Hepatocyte (in vitro differentiated cells): ENCODE measurements at regions not wholly inside any gene's neighbourhood (a gene's known extent, or its start where the extent isn't known, plus 50 kb on each side); places are given as distances from the start of the nearest gene placed in this dataset.
"Not testable (repeated sequence)": the region's sequence is repeated elsewhere in the genome, so short reads cannot be mapped to it uniquely, and the experiment has no call there.

Experiments
- DNase-seq: peaks from one replicate; pipeline ENCODE4 v3.0.0-alpha.2; 2016; ENCODE audit warnings: low spot score
- H2AFZ ChIP-seq: fragments of 200-600 bp; sonication (generic); 2 replicates; pipeline ENCODE4 v1.6.0; 2016; ENCODE audit warnings: antibody characterized with exemption, mild to moderate bottlenecking
- H3K27ac ChIP-seq: fragments of 200-600 bp; sonication (generic); 2 replicates; pipeline ENCODE4 v1.5.1; 2016; ENCODE audit warnings: mild to moderate bottlenecking
- H3K27me3 ChIP-seq: fragments of 200-600 bp; sonication (generic); 2 replicates; pipeline ENCODE4 v1.6.1; 2016
- H3K36me3 ChIP-seq: fragments of 200-600 bp; sonication (generic); replicated peaks from 2 replicates; pipeline ENCODE4 v1.5.1; 2016; ENCODE audit warnings: low read depth; ENCODE audit not compliant: insufficient read depth
- H3K4me1 ChIP-seq: fragments of 200-600 bp; sonication (generic); 2 replicates; pipeline ENCODE4 v1.5.1; 2016; ENCODE audit warnings: mild to moderate bottlenecking, moderate library complexity; ENCODE audit not compliant: insufficient read depth
- H3K4me2 ChIP-seq: fragments of 200-600 bp; sonication (generic); 2 replicates; pipeline ENCODE4 v1.6.0; 2016
- H3K4me3 ChIP-seq: fragments of 200-600 bp; sonication (generic); 2 replicates; pipeline ENCODE4 v1.5.1; 2016; ENCODE audit warnings: mild to moderate bottlenecking
- H3K79me2 ChIP-seq: fragments of 200-600 bp; sonication (generic); 2 replicates; pipeline ENCODE4 v1.6.0; 2017; ENCODE audit warnings: mild to moderate bottlenecking
- H3K9me2 ChIP-seq: fragments of 200-600 bp; sonication (generic); replicated peaks from 2 replicates; pipeline ENCODE4 v1.6.0; 2017; ENCODE audit warnings: mild to moderate bottlenecking; ENCODE audit not compliant: insufficient read depth
- H3K9me3 ChIP-seq: fragments of 200-600 bp; sonication (generic); 2 replicates; pipeline ENCODE4 v1.5.1; 2016; ENCODE audit warnings: low read depth, mild to moderate bottlenecking
- H4K20me1 ChIP-seq: fragments of 200-600 bp; sonication (generic); 2 replicates; pipeline ENCODE4 v1.6.0; 2016; ENCODE audit warnings: mild to moderate bottlenecking; ENCODE audit not compliant: insufficient read depth, poor library complexity, severe bottlenecking
- EZH2 ChIP-seq: fragments of 200-600 bp; sonication (generic); IDR thresholded peaks from 2 replicates; pipeline ENCODE4 v1.6.1; 2016; ENCODE audit warnings: antibody characterized with exemption, mild to moderate bottlenecking, borderline replicate concordance
- EZH2phosphoT487 ChIP-seq: fragments of 200-600 bp; sonication (generic); IDR thresholded peaks from one replicate; pipeline ENCODE4 v1.6.1; 2018; ENCODE audit warnings: antibody characterized with exemption, mild to moderate bottlenecking, low read depth, moderate library complexity; ENCODE audit not compliant: unreplicated experiment, severe bottlenecking
- WGBS: methylation state at CpG from one replicate; pipeline ENCODE4 v1.1.6; 2016; ENCODE audit warnings: low lambda C conversion rate; ENCODE audit errors: missing lambda C conversion rate; 5-methylcytosine and 5-hydroxymethylcytosine counted together
- TF ChIP-seq, protein P1 (sequence below): fragments of 200-600 bp; sonication (generic); IDR thresholded peaks from 2 replicates; pipeline ENCODE4 v1.5.1; 2016; ENCODE audit warnings: antibody characterized with exemption, mild to moderate bottlenecking; ENCODE audit not compliant: poor library complexity

DNA sequence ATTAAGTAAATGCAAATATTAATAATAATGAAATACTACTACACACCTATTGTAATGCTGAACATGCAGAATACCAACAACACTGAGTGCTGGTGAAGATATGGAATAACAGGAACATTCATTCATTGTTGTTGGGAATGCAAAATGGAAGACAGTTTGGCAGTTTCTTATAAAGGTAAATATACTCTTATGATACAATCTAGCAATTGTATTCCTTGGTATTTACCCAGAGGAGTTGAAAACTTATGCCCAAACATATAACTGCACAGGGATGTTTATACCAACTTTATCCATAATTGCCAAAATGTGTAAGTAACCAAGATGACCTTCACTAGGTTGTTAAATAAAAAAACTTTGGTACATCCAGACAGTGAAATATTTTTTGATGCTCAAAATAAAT lies 636.8 kb downstream of the PRR16 start:
- H2AFZ ChIP-seq = no peak overlapping the region
- H3K4me2 ChIP-seq = no peak overlapping the region
- no peaks in the 10 kb centered on the region for H3K9me3 ChIP-seq
- no peak for TF ChIP-seq EZH2phosphoT487
- TF ChIP-seq, protein P1, sequence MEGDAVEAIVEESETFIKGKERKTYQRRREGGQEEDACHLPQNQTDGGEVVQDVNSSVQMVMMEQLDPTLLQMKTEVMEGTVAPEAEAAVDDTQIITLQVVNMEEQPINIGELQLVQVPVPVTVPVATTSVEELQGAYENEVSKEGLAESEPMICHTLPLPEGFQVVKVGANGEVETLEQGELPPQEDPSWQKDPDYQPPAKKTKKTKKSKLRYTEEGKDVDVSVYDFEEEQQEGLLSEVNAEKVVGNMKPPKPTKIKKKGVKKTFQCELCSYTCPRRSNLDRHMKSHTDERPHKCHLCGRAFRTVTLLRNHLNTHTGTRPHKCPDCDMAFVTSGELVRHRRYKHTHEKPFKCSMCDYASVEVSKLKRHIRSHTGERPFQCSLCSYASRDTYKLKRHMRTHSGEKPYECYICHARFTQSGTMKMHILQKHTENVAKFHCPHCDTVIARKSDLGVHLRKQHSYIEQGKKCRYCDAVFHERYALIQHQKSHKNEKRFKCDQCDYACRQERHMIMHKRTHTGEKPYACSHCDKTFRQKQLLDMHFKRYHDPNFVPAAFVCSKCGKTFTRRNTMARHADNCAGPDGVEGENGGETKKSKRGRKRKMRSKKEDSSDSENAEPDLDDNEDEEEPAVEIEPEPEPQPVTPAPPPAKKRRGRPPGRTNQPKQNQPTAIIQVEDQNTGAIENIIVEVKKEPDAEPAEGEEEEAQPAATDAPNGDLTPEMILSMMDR = no peak
- TF ChIP-seq EZH2 = no peak
- H3K4me1 ChIP-seq = no peaks in the 10 kb centered on the region
- DNase-seq = no peak
- no peaks in the 10 kb centered on the region for H3K36me3 ChIP-seq
- H3K27ac ChIP-seq = no peak overlapping the region
- H3K9me2 ChIP-seq = no peaks in the 10 kb centered on the region
- no peak overlapping the region for H3K4me3 ChIP-seq
- no peaks in the 10 kb centered on the region for H4K20me1 ChIP-seq
- no peaks in the 10 kb centered on the region for H3K27me3 ChIP-seq
- H3K79me2 ChIP-seq = no peaks in the 10 kb centered on the region

DNA sequence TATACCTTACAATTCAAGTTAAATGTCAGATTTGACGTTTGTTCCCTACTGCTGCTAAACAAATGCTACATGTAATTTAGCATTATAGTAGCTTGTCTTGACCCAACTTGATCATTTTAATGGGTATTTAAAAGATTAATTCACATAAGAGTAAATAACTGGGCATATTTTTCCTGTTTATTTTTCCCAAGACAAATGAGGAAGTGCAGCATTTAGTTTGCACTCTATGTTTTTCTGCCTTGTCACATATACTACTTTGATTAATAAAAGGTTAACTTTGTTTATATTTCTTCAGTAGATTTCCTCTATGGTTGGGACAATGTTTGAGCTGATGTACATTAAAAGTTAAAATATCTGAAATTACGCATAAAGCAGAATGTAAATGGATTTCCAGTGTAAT lies 641.8 kb downstream of the PRR16 start:
- H3K27ac ChIP-seq = no peak overlapping the region
- no peaks in the 10 kb centered on the region for H3K27me3 ChIP-seq
- H3K36me3 ChIP-seq = no peaks in the 10 kb centered on the region
- no peaks in the 10 kb centered on the region for H4K20me1 ChIP-seq
- H3K4me2 ChIP-seq = no peak overlapping the region
- WGBS = 85% methylated on average over 2 of the region's 2 CpGs
- H3K9me3 ChIP-seq = no peaks in the 10 kb centered on the region
- DNase-seq = no peak
- no peaks in the 10 kb centered on the region for H3K4me1 ChIP-seq
- no peaks in the 10 kb centered on the region for H3K9me2 ChIP-seq
- TF ChIP-seq, protein P1 = no peak
- no peak for TF ChIP-seq EZH2phosphoT487
- no peak for TF ChIP-seq EZH2
- no peak overlapping the region for H2AFZ ChIP-seq
- H3K4me3 ChIP-seq = no peak overlapping the region
- no peaks in the 10 kb centered on the region for H3K79me2 ChIP-seq

DNA sequence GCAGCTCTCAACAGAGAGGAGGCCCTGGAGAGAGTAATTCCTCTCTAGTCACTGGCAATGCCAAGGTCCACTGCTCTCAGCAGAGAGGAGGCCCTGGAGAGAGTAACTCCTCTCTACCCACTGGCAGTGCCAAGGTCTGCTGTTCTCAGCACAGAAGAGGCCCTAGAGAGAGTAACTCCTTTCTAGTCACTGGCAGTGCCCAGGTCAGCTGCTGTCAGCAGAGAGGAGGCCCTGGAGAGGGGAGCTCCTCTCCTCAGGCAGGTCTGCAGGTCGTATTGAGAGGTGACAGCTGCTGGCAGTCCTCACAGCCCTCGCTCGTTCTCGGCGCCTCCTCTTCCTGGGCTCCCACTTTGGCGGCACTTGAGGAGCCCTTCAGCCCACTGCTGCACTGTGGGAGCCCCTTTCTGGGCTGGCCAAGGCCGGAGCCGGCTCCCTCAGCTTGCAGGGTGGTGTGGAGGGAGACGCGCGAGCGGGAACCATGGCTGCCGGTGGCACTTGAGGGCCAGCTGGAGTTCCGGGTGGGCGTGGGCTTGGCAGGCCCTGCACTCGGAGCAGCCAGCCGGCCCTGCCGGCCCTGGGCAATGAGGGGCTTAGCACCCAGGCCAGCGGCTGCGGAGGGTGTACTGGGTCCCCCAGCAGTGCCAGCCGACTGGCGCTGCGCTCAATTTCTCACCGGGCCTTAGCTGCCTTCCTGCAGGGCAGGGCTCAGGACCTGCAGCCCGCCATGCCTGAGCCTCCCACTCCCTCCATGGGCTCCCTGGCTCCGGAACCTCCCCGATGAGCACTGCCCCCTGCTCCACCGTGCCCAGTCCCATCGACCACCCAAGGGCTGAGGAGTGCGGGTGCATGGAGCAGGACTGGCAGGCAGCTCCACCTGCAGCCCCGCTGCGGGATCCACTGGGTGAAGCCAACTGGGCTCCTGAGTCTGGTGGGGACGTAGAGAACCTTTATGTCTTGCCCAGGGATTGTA lies 642.9 kb downstream of the PRR16 start:
- not testable (repeated sequence) for H3K4me1 ChIP-seq, H3K27ac ChIP-seq, DNase-seq, H3K4me3 ChIP-seq, H4K20me1 ChIP-seq, H2AFZ ChIP-seq, H3K79me2 ChIP-seq, H3K36me3 ChIP-seq, H3K27me3 ChIP-seq, H3K9me2 ChIP-seq, H3K9me3 ChIP-seq, H3K4me2 ChIP-seq
- WGBS = 94% methylated on average over 33 of the region's 33 CpGs

DNA sequence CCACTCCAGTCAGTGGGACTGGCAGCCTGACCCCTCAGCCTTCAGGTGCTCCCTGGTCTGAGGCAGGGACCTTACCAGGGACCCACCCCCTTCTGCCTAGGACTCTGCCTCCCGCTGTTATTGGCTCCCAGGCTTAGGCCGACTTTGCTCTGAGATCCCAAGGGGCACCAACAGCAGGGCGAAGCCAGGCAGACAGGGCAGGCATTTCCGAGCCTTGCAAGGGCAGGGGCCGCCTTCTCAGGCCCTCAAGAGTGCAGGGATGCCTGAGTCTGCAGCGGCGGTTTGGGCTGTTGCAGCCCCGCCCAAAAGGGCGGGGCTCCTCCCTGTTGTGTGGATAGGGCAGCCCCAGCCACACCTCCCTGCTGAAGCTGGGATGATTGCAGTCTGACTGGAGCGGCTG lies 644.6 kb downstream of the PRR16 start:
- H3K36me3 ChIP-seq = no peaks in the 10 kb centered on the region
- no peaks in the 10 kb centered on the region for H3K79me2 ChIP-seq
- H3K27me3 ChIP-seq = no peaks in the 10 kb centered on the region
- H3K4me2 ChIP-seq = no peak overlapping the region
- H4K20me1 ChIP-seq = no peaks in the 10 kb centered on the region
- 82% methylated on average over 10 of the region's 10 CpGs for WGBS
- no peaks in the 10 kb centered on the region for H3K9me2 ChIP-seq
- no peak overlapping the region for H3K27ac ChIP-seq
- TF ChIP-seq, protein P1 = no peak
- TF ChIP-seq EZH2 = no peak
- H3K9me3 ChIP-seq = no peaks in the 10 kb centered on the region
- H3K4me1 ChIP-seq = no peaks in the 10 kb centered on the region
- no peak overlapping the region for H3K4me3 ChIP-seq
- no peak for DNase-seq
- no peak overlapping the region for H2AFZ ChIP-seq
